ENCODE measurements at regions not wholly inside any gene's neighbourhood (a gene's known extent, or its start where the extent isn't known, plus 50 kb on each side); places are given as distances from the start of the nearest gene placed in this dataset.

GRCh38 chr1:222033450-222033849, 291.6 kb upstream of the DUSP10 start:
- no peaks in the 10 kb centered on the region for H4K20me1 ChIP-seq (ENCODE audit: insufficient read depth, low read length, poor library complexity, severe bottlenecking)
- TF ChIP-seq, protein P1, sequence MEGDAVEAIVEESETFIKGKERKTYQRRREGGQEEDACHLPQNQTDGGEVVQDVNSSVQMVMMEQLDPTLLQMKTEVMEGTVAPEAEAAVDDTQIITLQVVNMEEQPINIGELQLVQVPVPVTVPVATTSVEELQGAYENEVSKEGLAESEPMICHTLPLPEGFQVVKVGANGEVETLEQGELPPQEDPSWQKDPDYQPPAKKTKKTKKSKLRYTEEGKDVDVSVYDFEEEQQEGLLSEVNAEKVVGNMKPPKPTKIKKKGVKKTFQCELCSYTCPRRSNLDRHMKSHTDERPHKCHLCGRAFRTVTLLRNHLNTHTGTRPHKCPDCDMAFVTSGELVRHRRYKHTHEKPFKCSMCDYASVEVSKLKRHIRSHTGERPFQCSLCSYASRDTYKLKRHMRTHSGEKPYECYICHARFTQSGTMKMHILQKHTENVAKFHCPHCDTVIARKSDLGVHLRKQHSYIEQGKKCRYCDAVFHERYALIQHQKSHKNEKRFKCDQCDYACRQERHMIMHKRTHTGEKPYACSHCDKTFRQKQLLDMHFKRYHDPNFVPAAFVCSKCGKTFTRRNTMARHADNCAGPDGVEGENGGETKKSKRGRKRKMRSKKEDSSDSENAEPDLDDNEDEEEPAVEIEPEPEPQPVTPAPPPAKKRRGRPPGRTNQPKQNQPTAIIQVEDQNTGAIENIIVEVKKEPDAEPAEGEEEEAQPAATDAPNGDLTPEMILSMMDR (conservative IDR thresholded peaks at IDR 0.05; ENCODE audit: low read length) = no peak
- TF ChIP-seq EZH2phosphoT487 (IDR thresholded peaks at IDR 0.05; ENCODE audit: borderline replicate concordance) = no peak

DNA sequence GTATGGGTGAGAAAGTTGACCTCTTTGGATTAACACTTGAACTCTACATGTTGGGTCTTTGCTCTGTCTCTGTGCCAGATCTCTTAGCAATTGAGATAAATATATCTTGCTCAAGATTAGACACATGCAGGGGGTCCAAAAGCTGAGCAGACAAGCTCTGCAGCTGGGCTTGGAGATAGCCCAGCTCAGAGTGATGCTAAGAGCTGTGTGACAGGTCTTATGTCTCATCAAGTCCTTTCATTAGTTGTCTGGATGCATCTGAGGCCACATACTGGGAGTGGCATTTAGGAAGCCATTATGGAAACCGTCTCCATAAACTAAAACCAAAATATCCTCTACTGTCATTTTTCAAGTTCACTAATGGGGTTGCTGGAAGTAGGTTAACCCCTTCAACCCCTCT, 289.4 kb upstream of the DUSP10 start:
- H3K4me2 ChIP-seq (ENCODE audit: low read depth, low read length, poor library complexity, severe bottlenecking) = no peak overlapping the region
- no peaks in the 10 kb centered on the region for H3K9me2 ChIP-seq (replicated peaks; ENCODE audit: low read depth, low read length)
- no peaks in the 10 kb centered on the region for H3K9me3 ChIP-seq (ENCODE audit: insufficient read depth, low read depth, low read length)
- no peaks in the 10 kb centered on the region for H3K79me2 ChIP-seq (ENCODE audit: insufficient read depth, low read length)
- H3K36me3 ChIP-seq (ENCODE audit: insufficient read depth, low read length) = no peaks in the 10 kb centered on the region
- no peaks in the 10 kb centered on the region for H3F3A ChIP-seq (ENCODE audit: low read depth)
- no peak overlapping the region for H3K4me3 ChIP-seq (ENCODE audit: low read length, poor library complexity, severe bottlenecking)
- no peak overlapping the region for H3K9ac ChIP-seq (ENCODE audit: low read depth, low read length, poor library complexity, severe bottlenecking)
- no peak for TF ChIP-seq EZH2phosphoT487 (IDR thresholded peaks at IDR 0.05; ENCODE audit: borderline replicate concordance)
- no peak overlapping the region for H2AFZ ChIP-seq (ENCODE audit: low read length)
- no peaks in the 10 kb centered on the region for H4K20me1 ChIP-seq (ENCODE audit: insufficient read depth, low read length, poor library complexity, severe bottlenecking)
- no peaks in the 10 kb centered on the region for H3K27me3 ChIP-seq (ENCODE audit: insufficient read depth, low read length, poor library complexity, severe bottlenecking)
- peaks cover 12% of the 10 kb centered on the region for H3K4me1 ChIP-seq (ENCODE audit: insufficient read depth, low read length, poor library complexity, severe bottlenecking)

More at GRCh38 chr1:222033450-222033849, 291.6 kb upstream of the DUSP10 start:
- Histone ChIP-seq H3K79me2 (ENCODE audit: insufficient read depth, low read length) (no peaks in the 10 kb centered on the region), H3K4me3 (ENCODE audit: low read length, poor library complexity, severe bottlenecking) (no peak overlapping the region), H3F3A (ENCODE audit: low read depth) (no peaks in the 10 kb centered on the region), H3K4me2 (ENCODE audit: low read depth, low read length, poor library complexity, severe bottlenecking) (no peak overlapping the region), H3K36me3 (ENCODE audit: insufficient read depth, low read length) (no peaks in the 10 kb centered on the region), H2AFZ (ENCODE audit: low read length) (no peak overlapping the region), H3K4me1 (ENCODE audit: insufficient read depth, low read length, poor library complexity, severe bottlenecking) (peaks cover 12% of the 10 kb centered on the region), H3K9me2 (replicated peaks; ENCODE audit: low read depth, low read length) (no peaks in the 10 kb centered on the region), H3K9me3 (ENCODE audit: insufficient read depth, low read depth, low read length) (no peaks in the 10 kb centered on the region), H3K9ac (ENCODE audit: low read depth, low read length, poor library complexity, severe bottlenecking) (no peak overlapping the region), H3K27me3 (ENCODE audit: insufficient read depth, low read length, poor library complexity, severe bottlenecking) (no peaks in the 10 kb centered on the region)

DNA sequence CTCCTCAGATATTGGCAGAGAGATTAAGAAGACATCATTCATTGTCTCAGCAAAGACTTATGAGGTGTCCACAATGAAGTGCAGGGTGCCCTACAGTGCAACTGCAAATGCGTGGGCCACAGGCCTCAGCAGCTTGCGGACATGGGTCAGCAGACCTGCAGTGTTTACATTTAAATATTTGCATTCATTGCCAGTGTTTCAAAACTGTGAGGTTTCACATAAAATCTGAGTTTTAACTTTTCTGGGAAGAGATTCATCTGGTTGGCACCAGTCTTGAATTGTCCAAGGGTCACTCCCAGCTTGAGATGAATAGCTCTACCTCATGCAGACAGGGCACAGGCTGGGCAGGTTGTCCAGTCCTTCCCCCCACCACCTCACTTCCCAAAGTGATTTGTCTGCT, 286.8 kb upstream of the DUSP10 start:
- Histone ChIP-seq H3K4me3 (ENCODE audit: low read length, poor library complexity, severe bottlenecking) (no peak overlapping the region), H3K36me3 (ENCODE audit: insufficient read depth, low read length) (no peaks in the 10 kb centered on the region), H3K4me1 (ENCODE audit: insufficient read depth, low read length, poor library complexity, severe bottlenecking) (no peaks in the 10 kb centered on the region), H4K20me1 (ENCODE audit: insufficient read depth, low read length, poor library complexity, severe bottlenecking) (no peaks in the 10 kb centered on the region), H3K9ac (ENCODE audit: low read depth, low read length, poor library complexity, severe bottlenecking) (no peak overlapping the region), H3F3A (ENCODE audit: low read depth) (no peaks in the 10 kb centered on the region), H3K9me2 (replicated peaks; ENCODE audit: low read depth, low read length) (no peaks in the 10 kb centered on the region), H3K27me3 (ENCODE audit: insufficient read depth, low read length, poor library complexity, severe bottlenecking) (no peaks in the 10 kb centered on the region), H2AFZ (ENCODE audit: low read length) (no peak overlapping the region), H3K4me2 (ENCODE audit: low read depth, low read length, poor library complexity, severe bottlenecking) (no peak overlapping the region), H3K79me2 (ENCODE audit: insufficient read depth, low read length) (no peaks in the 10 kb centered on the region), H3K9me3 (ENCODE audit: insufficient read depth, low read depth, low read length) (no peaks in the 10 kb centered on the region)
- TF ChIP-seq EZH2phosphoT487 (IDR thresholded peaks at IDR 0.05; ENCODE audit: borderline replicate concordance) = no peak
- TF ChIP-seq, protein P1 (conservative IDR thresholded peaks at IDR 0.05; ENCODE audit: low read length) = no peak

GRCh38 chr1:222028116-222028515, 286.2 kb upstream of the DUSP10 start:
- no peaks in the 10 kb centered on the region for H3K4me1 ChIP-seq (ENCODE audit: insufficient read depth, low read length, poor library complexity, severe bottlenecking)
- no peak overlapping the region for H2AFZ ChIP-seq (ENCODE audit: low read length)
- no peaks in the 10 kb centered on the region for H3K36me3 ChIP-seq (ENCODE audit: insufficient read depth, low read length)
- H3K9me3 ChIP-seq (ENCODE audit: insufficient read depth, low read depth, low read length) = no peaks in the 10 kb centered on the region
- no peaks in the 10 kb centered on the region for H3F3A ChIP-seq (ENCODE audit: low read depth)
- no peaks in the 10 kb centered on the region for H3K9me2 ChIP-seq (replicated peaks; ENCODE audit: low read depth, low read length)
- H3K27me3 ChIP-seq (ENCODE audit: insufficient read depth, low read length, poor library complexity, severe bottlenecking) = no peaks in the 10 kb centered on the region
- TF ChIP-seq, protein P1 (conservative IDR thresholded peaks at IDR 0.05; ENCODE audit: low read length) = no peak
- TF ChIP-seq EZH2phosphoT487 (IDR thresholded peaks at IDR 0.05; ENCODE audit: borderline replicate concordance) = no peak
- H3K4me2 ChIP-seq (ENCODE audit: low read depth, low read length, poor library complexity, severe bottlenecking) = no peak overlapping the region
- H4K20me1 ChIP-seq (ENCODE audit: insufficient read depth, low read length, poor library complexity, severe bottlenecking) = no peaks in the 10 kb centered on the region
- H3K4me3 ChIP-seq (ENCODE audit: low read length, poor library complexity, severe bottlenecking) = no peak overlapping the region
- H3K79me2 ChIP-seq (ENCODE audit: insufficient read depth, low read length) = no peaks in the 10 kb centered on the region
- no peak overlapping the region for H3K9ac ChIP-seq (ENCODE audit: low read depth, low read length, poor library complexity, severe bottlenecking)
